Fibroblast of the aortic adventitia (primary cell): ENCODE measurements at regions not wholly inside any gene's neighbourhood (a gene's known extent, or its start where the extent isn't known, plus 50 kb on each side); places are given as distances from the start of the nearest gene placed in this dataset.

Experiments
- DNase-seq: peaks from one replicate; pipeline ENCODE4 v3.0.0-alpha.2; 2010; ENCODE audit warnings: low read depth
- H3K4me3 ChIP-seq: 2 replicates; pipeline ENCODE4 v1.5.1; 2011; ENCODE audit warnings: low read depth, mild to moderate bottlenecking, control low read depth, low read length, moderate library complexity
- TF ChIP-seq, protein P1 (sequence below): IDR thresholded peaks from 2 replicates; pipeline ENCODE4 v1.5.1; 2011; ENCODE audit warnings: mild to moderate bottlenecking, low read length, control low read depth, inconsistent platforms; ENCODE audit not compliant: insufficient read depth

DNA sequence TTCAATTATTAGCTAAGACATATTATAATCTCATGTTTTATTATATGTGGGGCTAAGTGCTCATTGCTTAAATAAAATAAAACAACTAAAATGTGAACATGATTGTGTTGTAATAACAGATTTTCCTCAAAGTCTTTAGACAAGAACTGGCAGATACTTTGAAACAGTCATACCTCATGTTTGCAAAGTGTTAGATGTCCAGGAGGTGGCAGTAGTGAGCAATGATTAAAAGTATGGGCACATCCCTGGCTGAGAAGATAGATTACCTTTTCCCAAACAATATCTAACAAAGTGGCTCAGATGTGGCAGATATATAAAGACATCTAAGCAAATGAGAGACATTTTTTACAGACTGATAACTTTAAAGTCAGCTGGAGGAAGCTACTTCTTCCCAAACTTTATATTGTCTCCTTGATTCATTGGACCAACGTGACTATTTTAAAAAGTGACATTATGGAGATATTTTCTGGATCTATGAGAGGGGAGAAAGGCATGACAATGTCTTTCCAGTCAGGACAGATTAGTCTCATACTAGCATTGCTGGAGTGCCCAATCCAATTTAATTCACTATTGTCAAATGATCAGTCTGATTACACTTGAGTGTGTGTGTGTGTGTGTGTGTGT lies 269.8 kb downstream of the S1PR1 start:
- no peak overlapping the region for H3K4me3 ChIP-seq
- DNase-seq = peak; percentile 51
- TF ChIP-seq, protein P1, sequence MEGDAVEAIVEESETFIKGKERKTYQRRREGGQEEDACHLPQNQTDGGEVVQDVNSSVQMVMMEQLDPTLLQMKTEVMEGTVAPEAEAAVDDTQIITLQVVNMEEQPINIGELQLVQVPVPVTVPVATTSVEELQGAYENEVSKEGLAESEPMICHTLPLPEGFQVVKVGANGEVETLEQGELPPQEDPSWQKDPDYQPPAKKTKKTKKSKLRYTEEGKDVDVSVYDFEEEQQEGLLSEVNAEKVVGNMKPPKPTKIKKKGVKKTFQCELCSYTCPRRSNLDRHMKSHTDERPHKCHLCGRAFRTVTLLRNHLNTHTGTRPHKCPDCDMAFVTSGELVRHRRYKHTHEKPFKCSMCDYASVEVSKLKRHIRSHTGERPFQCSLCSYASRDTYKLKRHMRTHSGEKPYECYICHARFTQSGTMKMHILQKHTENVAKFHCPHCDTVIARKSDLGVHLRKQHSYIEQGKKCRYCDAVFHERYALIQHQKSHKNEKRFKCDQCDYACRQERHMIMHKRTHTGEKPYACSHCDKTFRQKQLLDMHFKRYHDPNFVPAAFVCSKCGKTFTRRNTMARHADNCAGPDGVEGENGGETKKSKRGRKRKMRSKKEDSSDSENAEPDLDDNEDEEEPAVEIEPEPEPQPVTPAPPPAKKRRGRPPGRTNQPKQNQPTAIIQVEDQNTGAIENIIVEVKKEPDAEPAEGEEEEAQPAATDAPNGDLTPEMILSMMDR = peak; percentile 74

DNA sequence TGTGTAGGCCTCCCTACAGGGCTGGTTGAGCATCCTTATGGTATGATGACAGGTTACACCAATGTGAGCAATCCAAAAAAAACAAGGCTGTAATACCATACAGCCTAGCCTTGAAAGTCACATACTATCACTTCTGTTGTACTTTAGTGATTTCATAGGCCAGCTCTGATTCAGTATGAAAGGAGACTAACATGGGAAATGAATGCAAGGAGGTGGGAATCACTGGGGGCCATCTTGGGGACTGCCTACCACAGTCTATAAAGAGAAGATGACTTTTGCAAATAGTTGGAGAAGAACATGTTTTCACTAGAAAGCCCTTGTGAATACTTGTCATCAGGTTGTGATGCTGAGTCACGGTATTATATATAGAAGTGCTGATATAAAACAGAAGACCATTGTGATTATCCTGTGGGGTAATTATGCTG lies 270.7 kb downstream of the S1PR1 start:
- no peak overlapping the region for H3K4me3 ChIP-seq
- DNase-seq = peak; percentile 20
- TF ChIP-seq, protein P1 = no peak

DNA sequence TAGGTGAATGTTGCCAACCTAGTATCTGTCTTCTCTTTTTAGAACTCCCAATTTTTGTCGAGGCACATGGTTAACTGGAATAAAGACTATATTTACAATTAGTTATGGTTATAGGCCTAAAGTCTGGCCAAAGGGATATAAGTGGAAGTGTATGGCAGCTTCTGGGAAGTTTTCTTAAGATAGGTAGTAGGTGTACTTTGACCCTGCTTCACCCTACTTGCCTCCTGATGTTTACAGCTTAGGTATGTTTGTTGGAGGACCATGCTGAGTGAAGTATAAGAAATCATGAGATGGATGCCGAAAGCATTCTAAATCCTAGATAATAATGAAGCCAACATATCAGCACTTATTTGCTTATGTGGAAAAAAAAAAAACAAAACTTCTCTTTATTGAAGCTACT lies 272.1 kb downstream of the S1PR1 start:
- H3K4me3 ChIP-seq = no peak overlapping the region
- TF ChIP-seq, protein P1 = no peak
- no peak for DNase-seq

DNA sequence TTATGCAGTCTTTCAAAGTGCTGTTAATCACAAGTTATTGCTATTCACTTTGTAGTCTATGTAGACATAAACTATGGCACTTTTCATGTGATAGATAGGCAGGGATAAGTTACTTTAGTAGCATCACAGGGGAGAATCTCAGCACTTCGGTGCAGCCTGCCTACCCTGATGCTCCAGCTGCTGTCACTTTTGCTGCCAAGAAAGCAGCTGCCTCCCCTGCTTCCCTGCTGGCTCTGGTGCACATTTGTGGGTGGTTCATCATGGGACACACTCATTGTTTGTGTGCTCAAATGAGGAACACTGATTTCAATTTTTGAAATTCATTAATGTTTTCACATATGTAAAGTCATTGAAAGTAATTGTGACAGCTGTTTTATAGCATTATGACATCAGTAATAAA lies 272.6 kb downstream of the S1PR1 start:
- no peak overlapping the region for H3K4me3 ChIP-seq
- TF ChIP-seq, protein P1 = no peak
- no peak for DNase-seq

DNA sequence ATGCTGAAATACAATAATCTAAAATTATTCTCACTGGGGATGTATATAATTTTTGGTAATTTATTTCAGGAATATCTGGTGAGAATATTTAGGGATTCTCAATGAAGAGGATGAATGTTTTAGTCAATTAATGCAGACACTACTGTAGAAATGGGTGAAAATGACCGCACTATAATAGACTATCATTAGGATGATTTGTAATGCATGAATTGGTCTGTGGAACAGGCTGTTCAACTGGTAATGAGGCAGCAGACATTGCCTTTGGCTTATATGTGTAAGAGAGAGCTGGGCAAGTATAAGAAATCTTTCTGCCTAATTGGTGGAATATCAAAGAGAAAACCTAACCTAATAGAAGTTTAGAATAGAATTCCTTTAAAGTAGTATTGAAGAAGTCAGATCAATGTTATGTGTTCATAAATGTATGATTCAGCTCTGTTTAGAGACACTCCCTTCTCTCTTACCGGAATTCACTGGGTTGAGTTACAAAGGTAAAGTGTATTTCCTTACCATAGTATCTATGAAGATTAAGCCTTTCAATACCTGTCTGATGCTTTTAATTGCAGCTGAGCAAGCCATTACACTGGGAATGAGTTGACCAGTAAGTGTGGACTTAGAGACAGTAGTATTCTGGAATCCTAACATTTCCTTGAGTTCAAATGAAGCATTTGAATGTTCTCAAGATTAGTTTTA lies 274.5 kb downstream of the S1PR1 start:
- TF ChIP-seq, protein P1 = no peak
- H3K4me3 ChIP-seq = no peak overlapping the region
- DNase-seq = no peak

DNA sequence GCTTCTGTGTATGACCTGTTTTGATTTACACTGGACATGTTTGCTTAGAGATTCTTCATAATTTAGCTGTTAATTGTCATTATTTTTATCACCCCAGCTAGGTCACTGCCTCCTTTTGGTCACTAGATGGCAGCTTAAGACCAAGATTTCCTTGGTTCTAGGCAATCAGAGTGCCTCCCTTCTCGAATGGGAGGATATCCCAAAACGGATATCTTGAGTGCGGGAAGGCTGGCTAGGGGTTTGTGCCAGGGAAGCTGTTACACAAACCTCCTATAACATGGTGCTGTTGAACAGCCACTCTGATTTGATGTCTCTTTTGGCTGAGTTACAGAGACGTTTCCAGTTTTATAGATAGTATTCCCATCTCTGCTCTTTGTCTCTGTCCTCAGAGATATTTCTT lies 283.5 kb downstream of the S1PR1 start:
- TF ChIP-seq, protein P1 = peak; percentile 81
- peak; percentile 58 for DNase-seq
- H3K4me3 ChIP-seq = no peak overlapping the region
